HCT116 (cell line): ENCODE measurements at regions not wholly inside any gene's neighbourhood (a gene's known extent, or its start where the extent isn't known, plus 50 kb on each side); places are given as distances from the start of the nearest gene placed in this dataset.
"Not testable (repeated sequence)": the region's sequence is repeated elsewhere in the genome, so short reads cannot be mapped to it uniquely, and the experiment has no call there.

Experiments used
- ATAC-seq: fragments of 200-7000 bp; cut with Tn5 transposase; 2 replicates; pipeline ENCODE4 v1.9.1; 2020; ENCODE audit warnings: mild to moderate bottlenecking, moderate library complexity
- BruUV-seq: library from RNA; stranded (reverse); fragments of 400-500 nt; replicated peaks from 2 replicates; lab custom pipeline; 2021; lab: Mats Ljungman, UMichigan
- CTCF ChIA-PET: fragments of 300-600 bp; sonication (Branson Sonifier 250); formaldehyde crosslinking; loops from one replicate; lab custom pipeline; 2021; ENCODE audit warnings: antibody characterized with exemption; lab: Charles Lee
- POLR2A ChIA-PET: fragments of 300-600, 350-600 bp; sonication (Branson Sonifier 250); formaldehyde crosslinking; loops from one replicate; lab custom pipeline; 2021; ENCODE audit warnings: antibody characterized with exemption; lab: Charles Lee
- RAD21 ChIA-PET, 2 experiments: fragments of 300-600 bp; sonication (Branson Sonifier 250); formaldehyde crosslinking; loops; one replicate each; lab custom pipeline; 2023; ENCODE audit warnings: low total read pairs in 2 of 2; ENCODE audit not compliant: uncharacterized antibody in 2 of 2, unreplicated experiment in 2 of 2, low non-redundant PET in 1 of 2; lab: Charles Lee
- DNase-seq: peaks from one replicate; pipeline ENCODE4 v3.0.0-alpha.2; 2010; ENCODE audit warnings: low read depth, low spot score
- H2AFZ ChIP-seq: fragments of 200-600 bp; shearing (Covaris generic), sonication (generic); 2 replicates; pipeline ENCODE4 v1.6.1; 2017; ENCODE audit warnings: low read depth, mixed run types, mixed read lengths, antibody characterized with exemption, low read length; ENCODE audit not compliant: poor library complexity, severe bottlenecking
- H3K27ac ChIP-seq: 2 replicates; pipeline ENCODE4 v1.5.1; 2012; ENCODE audit warnings: low read depth, low read length
- H3K27me3 ChIP-seq: fragments of 200-600 bp; sonication (generic); 2 replicates; pipeline ENCODE4 v1.6.1; 2016; ENCODE audit warnings: mixed run types, low read length, mixed read lengths; ENCODE audit not compliant: insufficient read depth
- H3K36me3 ChIP-seq, 2 experiments: fragments of 200-500 bp in 1 of 2; fragments of 200-600 bp in 1 of 2; sonication (Bioruptor generic) in 1 of 2; sonication (generic) in 1 of 2; 2 replicates each; pipeline versions ENCODE4 v1.5.1 to v1.6.1; 2014 to 2016; ENCODE audit warnings: low read length in 2 of 2, inconsistent platforms in 1 of 2, mixed read lengths in 1 of 2, mixed run types in 1 of 2; ENCODE audit not compliant: insufficient read depth in 2 of 2, control insufficient read depth in 1 of 2
- H3K4me1 ChIP-seq, 2 experiments: fragments of 200-600 bp in 1 of 2; sonication (generic) in 1 of 2; 2 replicates each; pipeline versions ENCODE4 v1.5.1 to v1.6.1; 2012 to 2017; ENCODE audit warnings: low read length in 2 of 2, inconsistent platforms in 1 of 2, mild to moderate bottlenecking in 1 of 2, mixed read lengths in 1 of 2, mixed run types in 1 of 2, moderate library complexity in 1 of 2; ENCODE audit not compliant: insufficient read depth in 2 of 2, control insufficient read depth in 1 of 2
- H3K4me2 ChIP-seq: fragments of 200-600 bp; sonication (generic); 2 replicates; pipeline ENCODE4 v1.6.1; 2017; ENCODE audit warnings: mixed run types, low read length, mixed read lengths
- H3K4me3 ChIP-seq, 2 experiments: fragments of 200-600 bp in 1 of 2; sonication (generic) in 1 of 2; replicated peaks in 1 of 2; 2 replicates each; pipeline ENCODE4 v1.5.1; 2011 to 2016; ENCODE audit warnings: low read length in 2 of 2, control low read depth in 1 of 2, low read depth in 1 of 2, mild to moderate bottlenecking in 1 of 2, mixed read lengths in 1 of 2, mixed run types in 1 of 2
- H3K79me2 ChIP-seq: fragments of 200-600 bp; sonication (generic); 2 replicates; pipeline ENCODE4 v1.6.1; 2017; ENCODE audit warnings: mild to moderate bottlenecking, mixed run types, low read length, moderate library complexity, mixed read lengths; ENCODE audit not compliant: insufficient read depth
- H3K9ac ChIP-seq: fragments of 200-600 bp; sonication (generic); 2 replicates; pipeline ENCODE4 v1.6.1; 2016; ENCODE audit warnings: low read length, mixed read lengths
- H3K9me2 ChIP-seq: fragments of 200-600 bp; sonication (generic), shearing (Covaris generic); 2 replicates; pipeline ENCODE4 v1.6.1; 2017; ENCODE audit warnings: mixed run types, mild to moderate bottlenecking, moderate library complexity; ENCODE audit not compliant: insufficient read depth
- H3K9me3 ChIP-seq, 2 experiments: fragments of 200-500 bp in 1 of 2; fragments of 200-600 bp in 1 of 2; sonication (Bioruptor generic) in 1 of 2; sonication (generic) in 1 of 2; 2 replicates each; pipeline ENCODE4 v1.6.1; 2014 to 2017; ENCODE audit warnings: low read length in 2 of 2, mixed read lengths in 2 of 2, inconsistent platforms in 1 of 2, low read depth in 1 of 2, mild to moderate bottlenecking in 1 of 2, mixed run types in 1 of 2, moderate library complexity in 1 of 2; ENCODE audit not compliant: control insufficient read depth in 1 of 2, insufficient read depth in 1 of 2
- H4K20me1 ChIP-seq: fragments of 200-600 bp; sonication (generic), shearing (Covaris generic); 2 replicates; pipeline ENCODE4 v1.6.1; 2017; ENCODE audit warnings: mixed run types, mild to moderate bottlenecking, moderate library complexity; ENCODE audit not compliant: insufficient read depth
- RAD21 ChIP-seq: IDR thresholded peaks from 2 replicates; pipeline ENCODE4 v1.6.1; 2012; ENCODE audit warnings: low read depth, mild to moderate bottlenecking
- intact Hi-C: fragments of 100-400 bp; cut with micrococcal nuclease; formaldehyde crosslinking; loops from 2 replicates; pipeline ENCODE4 v1.10.0; 2022

GRCh38 chr5:110887170-110887569 lies 148.4 kb downstream of the SLC25A46 start:
- H3K4me3 ChIP-seq, H3K4me2 ChIP-seq, H3K4me1 ChIP-seq, H3K27me3 ChIP-seq, H3K9me2 ChIP-seq, H3K9me3 ChIP-seq, H3K36me3 ChIP-seq, H3K9ac ChIP-seq, H4K20me1 ChIP-seq, H3K27ac ChIP-seq, BruUV-seq, intact Hi-C loops, H2AFZ ChIP-seq, POLR2A ChIA-PET, H3K79me2 ChIP-seq, ATAC-seq, RAD21 ChIA-PET, DNase-seq, CTCF ChIA-PET: not testable (repeated sequence)

GRCh38 chr5:110893854-110894483 lies 155.2 kb downstream of the SLC25A46 start:
- H3K4me3 ChIP-seq, H3K4me1 ChIP-seq, DNase-seq, H3K9me2 ChIP-seq, H3K79me2 ChIP-seq, intact Hi-C loops, H3K9me3 ChIP-seq, BruUV-seq, H2AFZ ChIP-seq, RAD21 ChIA-PET, POLR2A ChIA-PET, ATAC-seq, H3K4me2 ChIP-seq, CTCF ChIA-PET, H4K20me1 ChIP-seq, H3K27me3 ChIP-seq, H3K36me3 ChIP-seq, H3K9ac ChIP-seq, H3K27ac ChIP-seq: not testable (repeated sequence)

GRCh38 chr5:110894805-110895204 lies 156.0 kb downstream of the SLC25A46 start:
- intact Hi-C loops = no loop called here
- BruUV-seq = no TSS peak
- no peak for ATAC-seq
- no peak for DNase-seq
- Histone ChIP-seq H3K9me2 (no peaks in the 10 kb centered on the region), H2AFZ (no peak overlapping the region), H3K27ac (no peak overlapping the region), H3K4me2 (no peak overlapping the region), H4K20me1 (no peaks in the 10 kb centered on the region), H3K27me3 (no peaks in the 10 kb centered on the region)
- POLR2A ChIA-PET = no interaction called here
- no peak for TF ChIP-seq RAD21
- TF ChIP-seq, all 23 proteins: peak for 0
- H3K9ac ChIP-seq = no peak overlapping the region
- ChIA-PET CTCF (no interaction called here), RAD21 (no interaction called here)
- no peaks in the 10 kb centered on the region for H3K9me3 ChIP-seq
- no peaks in the 10 kb centered on the region for H3K79me2 ChIP-seq
- H3K4me1 ChIP-seq = no peaks in the 10 kb centered on the region
- no peaks in the 10 kb centered on the region for H3K36me3 ChIP-seq
- no peak overlapping the region for H3K4me3 ChIP-seq
